Osteocyte (in vitro differentiated cells): ENCODE measurements at regions not wholly inside any gene's neighbourhood (a gene's known extent, or its start where the extent isn't known, plus 50 kb on each side); places are given as distances from the start of the nearest gene placed in this dataset. TPM values are rescaled to one million over a fixed set of nuclear protein-coding genes. Genes with fewer than 3 reads are reported as not detected.

Source experiments
- DNase-seq: peaks from one replicate; pipeline ENCODE4 v3.0.0; 2021; ENCODE audit warnings: mixed read lengths; ENCODE audit not compliant: unreplicated experiment; ENCODE audit errors: extremely low spot score
- H3K27ac Mint-ChIP-seq: one replicate; pipeline ENCODE4 v1.8.0; 2021; ENCODE audit warnings: mild to moderate bottlenecking, mixed read lengths; ENCODE audit not compliant: unreplicated experiment
- H3K27me3 Mint-ChIP-seq: one replicate; pipeline ENCODE4 v1.8.0; 2021; ENCODE audit warnings: mixed read lengths; ENCODE audit not compliant: unreplicated experiment
- H3K36me3 Mint-ChIP-seq: one replicate; pipeline ENCODE4 v1.8.0; 2021; ENCODE audit warnings: mixed read lengths; ENCODE audit not compliant: unreplicated experiment
- H3K4me1 Mint-ChIP-seq: one replicate; pipeline ENCODE4 v1.8.0; 2021; ENCODE audit warnings: mixed read lengths; ENCODE audit not compliant: unreplicated experiment
- H3K4me3 Mint-ChIP-seq: one replicate; pipeline ENCODE4 v1.8.0; 2021; ENCODE audit warnings: mild to moderate bottlenecking, moderate library complexity, mixed read lengths; ENCODE audit not compliant: unreplicated experiment
- H3K9me3 Mint-ChIP-seq: one replicate; pipeline ENCODE4 v1.8.0; 2021; ENCODE audit warnings: mixed read lengths; ENCODE audit not compliant: unreplicated experiment
- microRNA-seq: library from miRNA; unstranded; fragments of <30 nt; microRNA quantifications from one replicate; pipeline ENCODE4 v1.1.0, GENCODE V29; 2020; ENCODE audit not compliant: unreplicated experiment
- TF ChIP-seq, protein P1 (sequence below): fragments of 200-600 bp; sonication (generic); IDR thresholded peaks from 2 replicates; pipeline ENCODE4 v1.5.0; 2021; ENCODE audit warnings: antibody characterized with exemption, mild to moderate bottlenecking, moderate library complexity

DNA sequence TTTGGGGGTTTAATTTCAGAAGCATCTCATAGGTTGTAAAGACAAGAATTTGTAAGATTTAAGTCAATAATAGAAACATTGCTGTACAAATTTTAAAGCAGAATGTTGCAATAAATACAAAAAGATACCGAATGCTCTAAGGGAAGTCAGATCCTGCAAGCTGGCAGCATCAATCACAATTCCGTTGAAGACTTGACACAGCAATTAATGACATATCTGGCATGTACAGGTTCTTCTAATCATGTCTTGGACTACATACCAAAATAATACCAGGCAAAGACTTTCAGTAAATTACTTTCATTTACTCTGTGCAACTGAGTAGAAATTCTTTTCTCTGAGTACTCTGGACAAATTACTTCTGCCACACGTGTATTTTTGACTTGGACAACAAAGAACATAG is 54.0 kb upstream of the CDIN1 start:
- Mint-ChIP-seq H3K36me3 (no peaks in the 10 kb centered on the region), H3K4me1 (no peaks in the 10 kb centered on the region), H3K4me3 (no peak overlapping the region), H3K9me3 (no peaks in the 10 kb centered on the region), H3K27me3 (no peaks in the 10 kb centered on the region), H3K27ac (no peak overlapping the region)
- TF ChIP-seq, protein P1, sequence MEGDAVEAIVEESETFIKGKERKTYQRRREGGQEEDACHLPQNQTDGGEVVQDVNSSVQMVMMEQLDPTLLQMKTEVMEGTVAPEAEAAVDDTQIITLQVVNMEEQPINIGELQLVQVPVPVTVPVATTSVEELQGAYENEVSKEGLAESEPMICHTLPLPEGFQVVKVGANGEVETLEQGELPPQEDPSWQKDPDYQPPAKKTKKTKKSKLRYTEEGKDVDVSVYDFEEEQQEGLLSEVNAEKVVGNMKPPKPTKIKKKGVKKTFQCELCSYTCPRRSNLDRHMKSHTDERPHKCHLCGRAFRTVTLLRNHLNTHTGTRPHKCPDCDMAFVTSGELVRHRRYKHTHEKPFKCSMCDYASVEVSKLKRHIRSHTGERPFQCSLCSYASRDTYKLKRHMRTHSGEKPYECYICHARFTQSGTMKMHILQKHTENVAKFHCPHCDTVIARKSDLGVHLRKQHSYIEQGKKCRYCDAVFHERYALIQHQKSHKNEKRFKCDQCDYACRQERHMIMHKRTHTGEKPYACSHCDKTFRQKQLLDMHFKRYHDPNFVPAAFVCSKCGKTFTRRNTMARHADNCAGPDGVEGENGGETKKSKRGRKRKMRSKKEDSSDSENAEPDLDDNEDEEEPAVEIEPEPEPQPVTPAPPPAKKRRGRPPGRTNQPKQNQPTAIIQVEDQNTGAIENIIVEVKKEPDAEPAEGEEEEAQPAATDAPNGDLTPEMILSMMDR = no peak
- no peak for DNase-seq

DNA sequence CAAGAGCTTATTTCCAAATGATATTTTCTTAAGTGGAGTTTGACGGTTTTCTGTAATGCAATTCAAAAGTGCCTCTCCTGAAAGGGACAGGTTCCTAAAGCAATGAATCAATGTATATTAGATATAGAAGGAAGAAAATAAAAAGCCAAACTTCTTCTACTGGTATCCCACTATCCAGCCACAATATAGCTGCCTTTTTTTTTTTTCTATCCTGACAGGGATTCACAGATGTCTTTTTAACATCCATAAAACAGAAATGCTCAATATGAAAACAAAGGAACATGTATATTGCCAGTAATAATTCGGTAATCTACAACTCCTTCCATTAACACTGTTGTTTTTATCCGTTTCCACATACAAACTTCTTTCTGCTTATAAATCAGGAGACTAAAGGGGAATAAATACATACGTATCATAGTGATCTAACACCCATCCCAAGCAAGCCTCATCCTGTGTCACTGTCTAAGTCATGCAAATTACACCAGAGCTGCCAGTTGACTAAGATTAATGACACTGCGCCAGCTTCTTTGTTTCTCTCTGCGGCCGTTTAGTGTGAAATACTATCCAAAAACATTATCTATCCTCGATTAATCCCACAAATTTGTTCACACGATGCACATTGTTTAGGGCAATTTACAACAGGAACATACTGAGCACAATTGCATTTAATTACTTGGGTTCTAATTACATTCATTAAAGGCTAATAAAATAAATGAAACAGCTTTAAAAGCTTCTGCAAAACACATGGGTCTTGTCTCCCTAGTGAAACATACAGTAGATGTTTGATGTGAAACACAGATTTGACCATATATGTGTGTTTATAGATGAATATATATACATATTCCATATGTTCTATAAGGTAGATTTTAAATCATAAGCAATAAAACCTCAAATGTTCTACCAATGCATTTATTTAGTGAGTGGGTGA is 51.9 kb upstream of the CDIN1 start:
- no peak for DNase-seq
- no peaks in the 10 kb centered on the region for H3K27me3 Mint-ChIP-seq
- no peaks in the 10 kb centered on the region for H3K36me3 Mint-ChIP-seq
- no peaks in the 10 kb centered on the region for H3K9me3 Mint-ChIP-seq
- H3K27ac Mint-ChIP-seq = no peak overlapping the region
- H3K4me1 Mint-ChIP-seq = no peaks in the 10 kb centered on the region
- no peak overlapping the region for H3K4me3 Mint-ChIP-seq
- TF ChIP-seq, protein P1 = no peak

GRCh38 chr15:36529296-36530011 is 50.0 kb upstream of the CDIN1 start:
- no peaks in the 10 kb centered on the region for H3K4me1 Mint-ChIP-seq
- H3K36me3 Mint-ChIP-seq = no peaks in the 10 kb centered on the region
- no peaks in the 10 kb centered on the region for H3K27me3 Mint-ChIP-seq
- TF ChIP-seq, protein P1 = no peak
- no peaks in the 10 kb centered on the region for H3K9me3 Mint-ChIP-seq
- no peak overlapping the region for H3K27ac Mint-ChIP-seq
- H3K4me3 Mint-ChIP-seq = no peak overlapping the region
- no peak for DNase-seq

Small RNA genes lying in the stretch of these regions (microRNA-seq; reads per million reads assigned to microRNA genes)
- not detected for gene MIR4510
